ENCODE measurements at regions not wholly inside any gene's neighbourhood (a gene's known extent, or its start where the extent isn't known, plus 50 kb on each side); places are given as distances from the start of the nearest gene placed in this dataset.
"Not testable (repeated sequence)": the region's sequence is repeated elsewhere in the genome, so short reads cannot be mapped to it uniquely, and the experiment has no call there.

DNA sequence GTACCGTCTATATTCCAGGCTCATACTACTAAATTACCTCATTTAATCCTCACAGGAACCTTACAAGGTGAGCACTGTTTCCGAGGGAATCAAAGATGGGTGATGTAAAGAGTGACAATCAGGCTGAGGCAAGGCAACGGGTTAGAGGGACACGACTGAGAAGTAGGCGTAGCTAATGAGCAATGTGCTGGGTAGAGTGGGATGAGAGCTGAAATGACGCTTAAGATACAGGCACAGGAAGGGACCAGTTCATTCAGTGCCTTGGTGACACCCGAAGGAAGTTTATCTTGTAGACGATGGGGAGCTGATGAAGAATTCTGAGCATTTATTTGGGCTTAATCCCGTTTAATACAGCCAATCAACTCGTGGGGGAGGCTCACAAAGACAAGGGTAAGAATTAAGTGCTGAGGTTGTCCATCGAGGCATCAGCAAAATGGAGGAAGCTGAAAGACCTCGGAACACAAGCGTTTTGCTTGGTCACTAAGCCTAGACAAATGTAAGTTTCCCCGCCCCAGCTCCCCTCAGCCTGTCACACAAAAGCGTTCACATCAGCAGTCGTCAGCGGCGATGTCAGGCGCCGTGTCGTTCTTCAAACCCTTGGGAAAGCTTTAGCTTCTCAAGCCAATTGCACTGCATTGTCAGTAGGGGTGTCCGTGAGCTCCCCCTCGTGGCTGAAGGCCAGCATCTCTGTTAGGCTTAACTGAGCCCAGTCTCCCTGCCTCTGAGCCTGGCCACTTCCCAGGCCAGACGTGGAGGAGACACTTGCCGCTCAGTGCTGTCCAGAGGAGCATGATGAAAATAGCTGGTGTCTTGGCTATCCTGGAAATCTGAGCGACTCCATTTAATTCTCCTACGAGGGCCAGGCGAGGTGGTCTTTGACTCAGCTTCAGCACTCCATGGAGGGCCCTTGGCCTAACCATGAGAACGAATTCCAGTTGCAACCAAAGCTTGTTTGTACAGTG, 288.5 kb upstream of the G2E3 start:
- peak; percentile 90 for DNase-seq

DNA sequence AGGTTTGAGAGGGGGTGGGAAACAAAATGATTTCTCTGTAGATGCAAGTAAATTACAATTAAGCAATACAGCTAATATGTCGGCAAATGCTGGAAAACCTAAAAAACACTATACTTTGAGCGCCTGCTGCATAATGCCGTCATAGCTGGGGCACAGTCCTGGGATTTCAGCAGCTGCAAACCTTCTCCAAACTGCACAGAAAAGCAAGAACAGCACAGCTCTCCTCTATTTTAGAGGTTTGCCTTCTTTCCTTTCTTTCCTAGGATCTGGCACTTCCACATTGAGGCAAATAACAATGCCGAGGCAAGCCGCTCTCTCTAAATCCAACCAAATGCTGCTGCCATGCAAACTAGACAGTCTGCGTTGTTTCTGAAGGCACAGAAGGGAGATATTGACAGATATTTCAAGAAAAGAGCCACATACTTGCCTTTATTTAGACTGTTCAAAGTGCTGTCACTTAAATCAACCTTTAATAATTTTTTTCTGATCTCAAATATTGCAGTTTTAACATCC, 287.1 kb upstream of the G2E3 start:
- DNase-seq: no peak

DNA sequence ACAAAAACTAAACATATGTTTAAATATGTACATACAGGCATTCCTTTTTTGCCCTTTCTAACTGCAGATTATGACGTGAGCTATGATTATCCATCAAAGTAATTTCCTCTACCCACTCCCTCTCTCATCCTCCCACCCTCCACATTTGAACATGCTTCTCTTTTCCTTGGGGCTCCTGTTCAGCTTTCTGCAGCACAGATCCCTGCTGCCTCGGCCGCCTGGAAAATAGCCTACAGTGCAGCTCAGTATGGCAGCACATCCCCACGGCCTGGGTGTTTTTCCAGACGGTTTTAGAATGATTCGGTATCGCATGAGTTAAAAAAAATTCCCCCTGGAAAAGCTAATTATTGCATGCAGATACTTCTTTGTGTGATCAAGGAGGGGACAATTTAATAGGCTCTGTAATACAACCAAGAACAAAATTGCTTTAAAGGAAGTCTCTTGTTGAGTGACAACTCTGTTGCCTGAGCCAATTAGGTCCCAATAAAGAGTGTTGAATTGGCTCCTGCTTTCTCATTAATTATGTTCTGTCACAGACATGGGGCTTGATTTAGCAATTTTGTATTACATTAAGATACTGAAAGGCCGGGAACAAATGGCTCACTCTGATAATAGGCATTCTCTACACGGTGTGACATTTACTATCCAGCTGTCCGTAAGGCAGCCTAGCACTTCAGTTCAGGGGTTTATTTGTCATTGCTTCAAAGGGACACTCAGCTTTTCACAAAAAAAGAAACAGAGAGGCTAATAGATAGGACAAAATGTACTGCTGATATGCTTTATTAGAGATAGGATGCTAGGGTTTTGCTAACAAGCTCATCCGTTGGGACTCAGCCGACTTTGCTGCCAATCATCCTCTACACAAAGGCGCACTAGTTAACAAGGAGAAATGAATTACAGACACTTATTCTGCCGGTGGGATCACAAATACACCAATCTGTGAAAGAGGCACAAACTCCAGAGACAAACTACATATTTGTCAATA, 285.8 kb upstream of the G2E3 start:
- DNase-seq: peak; percentile 50

DNA sequence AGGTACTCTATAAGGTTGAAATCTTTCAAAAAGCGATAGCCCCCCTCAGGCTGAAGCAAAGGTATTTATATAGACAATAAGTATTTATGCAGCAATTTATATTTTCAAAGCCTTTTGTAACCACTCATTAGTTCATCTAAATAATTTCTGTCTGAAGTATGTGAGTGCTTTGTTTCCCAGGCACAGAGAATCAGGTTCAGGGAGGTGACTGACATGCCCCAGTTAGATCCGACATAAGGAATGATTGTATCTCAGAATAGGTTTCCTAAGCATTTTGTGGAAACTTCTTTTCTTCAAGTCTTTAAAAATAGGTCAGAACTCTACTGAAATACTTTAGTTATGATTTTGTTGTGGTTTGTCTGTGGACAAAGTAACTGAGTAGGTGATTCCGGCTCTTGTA, 283.4 kb upstream of the G2E3 start:
- DNase-seq: no peak

DNA sequence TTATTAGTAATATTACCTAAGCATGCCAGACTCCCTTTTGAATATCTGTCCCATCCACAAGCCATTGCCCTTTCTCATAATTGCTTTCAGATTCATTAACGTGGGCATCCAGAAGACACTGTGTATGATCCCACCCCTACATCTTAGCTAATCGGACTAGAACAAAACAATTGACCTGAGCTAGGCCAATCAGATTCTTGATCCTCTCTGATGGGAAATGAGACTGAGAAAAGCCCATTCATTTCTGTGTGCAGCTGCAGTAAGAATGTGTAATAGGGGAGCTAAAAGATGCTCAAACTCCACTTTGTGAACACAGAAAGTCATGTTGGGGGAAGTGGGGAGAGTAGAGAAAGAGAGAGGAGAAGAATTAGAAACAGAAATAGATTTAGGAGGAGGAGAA, 281.7 kb upstream of the G2E3 start:
- no peak for DNase-seq

DNA sequence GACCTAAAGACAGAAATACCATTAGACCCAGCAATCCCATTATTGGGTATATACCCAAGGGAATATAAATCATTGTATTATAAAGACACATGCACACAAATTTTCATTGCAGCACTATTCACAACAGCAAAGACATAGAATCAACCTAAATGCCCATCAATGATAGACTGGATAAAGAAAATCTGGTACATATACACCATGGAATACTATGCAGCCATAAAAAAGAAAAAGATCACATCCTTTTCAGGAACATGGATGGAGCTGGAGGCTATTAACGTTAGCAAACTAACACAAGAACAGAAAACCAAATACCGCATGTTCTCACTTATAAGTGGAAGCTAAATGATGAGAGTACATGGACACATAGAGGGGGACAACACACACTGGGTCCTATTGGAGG, 280.1 kb upstream of the G2E3 start:
- DNase-seq: not testable (repeated sequence)

DNA sequence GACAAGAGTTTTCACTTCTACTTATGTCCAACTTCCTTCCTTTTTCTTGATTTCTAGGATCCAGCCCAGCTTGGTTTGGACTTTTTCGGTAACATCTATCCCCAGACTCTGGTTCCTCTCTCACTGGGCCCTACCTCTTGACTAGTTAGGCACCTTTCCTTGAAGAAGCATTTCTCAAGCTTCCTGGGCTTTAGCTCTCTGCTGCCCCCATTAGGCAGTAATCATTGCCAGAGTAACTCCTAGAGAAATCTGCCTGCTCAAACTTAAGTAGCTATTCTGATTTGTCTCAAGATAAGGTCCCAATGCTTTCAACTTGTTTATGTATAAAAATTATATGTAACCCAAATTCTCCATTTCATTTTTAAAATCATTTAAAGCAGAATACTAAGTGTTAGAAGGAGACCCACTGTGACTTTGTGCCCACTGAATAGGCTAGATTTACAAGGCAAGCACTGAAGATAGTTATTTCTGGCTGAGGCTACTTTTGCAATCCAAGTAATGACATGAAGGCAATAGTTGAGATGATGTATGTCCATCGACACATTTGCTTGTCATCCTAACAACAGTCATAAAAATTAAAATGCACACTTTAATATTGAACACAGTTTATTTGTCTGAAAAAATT, 275.0 kb upstream of the G2E3 start:
- no peak for DNase-seq

DNA sequence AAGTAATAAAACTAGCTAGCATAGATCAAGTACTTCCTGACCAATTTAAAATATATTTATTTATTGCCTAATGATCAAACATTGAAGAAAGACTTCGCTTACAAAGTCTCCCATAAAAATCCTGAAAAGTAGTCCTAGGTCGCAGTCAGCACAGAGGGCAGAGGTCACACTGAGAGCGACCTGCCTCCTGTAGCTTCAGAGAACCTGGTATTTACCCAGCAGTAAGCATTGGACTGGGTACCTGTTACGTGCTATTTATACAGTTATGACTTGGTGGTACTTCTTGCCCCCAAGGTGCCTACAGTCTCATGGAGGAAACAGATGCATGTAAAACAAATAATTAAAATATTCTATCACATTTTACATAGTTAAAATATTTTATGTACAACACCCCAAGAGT, 274.1 kb upstream of the G2E3 start:
- DNase-seq: no peak

DNA sequence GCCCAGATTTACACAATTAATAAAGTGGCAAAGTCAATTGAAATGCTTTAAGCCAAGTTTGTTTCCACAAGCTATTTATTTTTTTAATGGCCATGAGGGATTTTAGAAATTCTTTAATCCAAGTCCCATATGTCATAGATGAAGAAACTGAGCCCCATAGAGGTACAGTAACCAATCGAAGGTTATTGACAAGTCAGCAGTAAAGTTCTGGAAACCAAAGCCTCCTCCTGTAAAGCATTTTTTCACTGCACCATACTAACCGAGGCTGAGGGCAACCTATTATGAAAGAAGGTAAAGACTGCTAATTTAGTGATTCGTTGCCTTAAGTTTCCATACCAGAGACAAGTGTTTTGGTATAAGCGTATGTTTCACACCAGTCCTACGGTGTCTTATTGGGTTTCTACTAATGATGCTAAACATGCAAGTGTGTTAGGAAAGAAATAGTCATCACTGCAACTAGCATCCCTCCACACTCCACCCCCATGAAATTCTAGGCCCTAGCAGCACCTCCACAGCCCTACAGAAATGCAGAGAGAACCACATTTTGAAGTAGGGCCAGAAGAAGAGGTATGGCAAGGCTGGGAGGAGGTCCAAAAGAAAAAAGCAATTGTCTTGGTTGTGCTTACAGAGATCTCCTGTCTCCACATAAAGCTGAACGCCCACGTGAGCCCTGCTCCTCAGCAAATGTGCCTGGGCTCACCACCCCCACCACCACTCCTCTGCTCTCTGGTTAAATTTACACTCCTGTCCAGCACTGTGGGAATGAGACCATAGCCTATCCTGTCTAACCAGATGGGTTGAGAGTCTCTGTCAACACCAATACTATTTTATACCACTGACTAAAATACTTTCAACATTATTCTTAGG, 271.1 kb upstream of the G2E3 start:
- no peak for DNase-seq

DNA sequence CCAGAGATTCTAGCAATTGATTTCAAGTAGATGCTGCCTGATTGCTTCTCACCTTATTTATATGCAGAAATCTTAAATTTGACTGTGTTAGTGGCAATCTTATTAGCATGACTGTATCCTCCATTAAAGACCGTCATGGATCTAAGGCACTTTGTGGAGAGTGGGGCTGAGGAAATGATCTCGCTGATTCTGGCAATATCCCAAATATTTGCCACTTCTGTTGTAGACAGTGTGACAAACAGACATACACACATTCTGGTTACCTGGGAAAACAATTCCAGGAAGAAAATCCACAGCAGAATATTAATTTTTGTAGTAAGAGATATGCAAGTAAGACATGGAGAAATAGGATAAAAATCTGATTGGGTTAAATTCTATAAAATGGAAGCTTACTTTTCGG, 269.0 kb upstream of the G2E3 start:
- no peak for DNase-seq

DNA sequence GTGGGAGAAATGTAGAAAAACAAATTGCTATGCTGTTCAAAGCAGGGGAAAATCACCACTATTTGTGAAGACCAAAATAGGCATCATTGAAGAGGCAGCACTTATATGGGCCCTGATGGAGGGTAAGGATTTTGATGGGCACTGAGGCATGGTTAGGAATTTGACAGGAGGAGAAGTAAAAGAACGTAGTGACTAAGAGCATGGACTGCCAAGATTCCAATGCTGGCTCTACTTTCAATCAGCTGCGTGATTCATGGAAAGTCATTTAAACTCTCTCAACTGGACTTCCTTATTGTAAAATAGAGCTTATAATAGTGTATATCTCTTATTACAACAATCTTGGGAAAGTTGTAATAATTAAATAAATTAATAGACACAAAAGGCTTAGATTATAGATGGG, 267.7 kb upstream of the G2E3 start:
- no peak for DNase-seq

DNA sequence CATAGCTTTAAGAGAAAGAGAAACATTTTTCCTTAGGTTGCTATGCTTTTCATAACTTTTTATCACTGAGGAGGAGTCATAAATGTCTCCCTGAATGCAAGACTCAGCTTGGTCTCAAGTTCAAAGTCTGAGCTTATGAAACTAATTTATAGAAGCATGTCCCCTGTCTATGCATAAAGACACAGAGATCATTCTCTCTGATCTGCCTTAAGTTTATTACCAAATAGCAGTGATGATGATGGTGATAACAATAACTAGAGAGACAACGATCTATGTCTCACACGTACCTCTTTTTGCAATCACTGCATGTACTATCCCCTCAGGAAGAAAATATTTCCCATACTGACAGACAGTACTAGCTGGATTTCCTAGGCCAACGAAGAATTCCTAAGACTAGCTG, 266.4 kb upstream of the G2E3 start:
- no peak for DNase-seq

DNA sequence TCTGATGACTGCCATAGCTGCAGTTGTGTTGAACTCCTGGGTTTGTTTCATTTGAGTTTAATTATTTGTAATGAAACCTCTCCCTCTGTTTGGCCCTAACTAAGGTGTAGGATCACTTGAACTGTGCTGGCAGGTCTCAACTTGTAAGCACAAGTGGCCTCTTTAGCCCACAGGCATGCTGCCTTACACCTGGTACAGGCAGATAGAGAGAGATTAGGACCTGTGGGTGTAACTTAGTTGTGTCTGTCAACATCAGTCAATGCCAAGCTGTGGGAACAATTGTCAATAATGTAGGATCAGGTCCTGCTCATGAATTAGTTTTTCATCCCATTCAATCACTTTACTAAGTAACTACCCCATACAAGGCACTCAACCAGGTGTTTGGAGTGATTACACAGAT, 263.0 kb upstream of the G2E3 start:
- DNase-seq: no peak

DNA sequence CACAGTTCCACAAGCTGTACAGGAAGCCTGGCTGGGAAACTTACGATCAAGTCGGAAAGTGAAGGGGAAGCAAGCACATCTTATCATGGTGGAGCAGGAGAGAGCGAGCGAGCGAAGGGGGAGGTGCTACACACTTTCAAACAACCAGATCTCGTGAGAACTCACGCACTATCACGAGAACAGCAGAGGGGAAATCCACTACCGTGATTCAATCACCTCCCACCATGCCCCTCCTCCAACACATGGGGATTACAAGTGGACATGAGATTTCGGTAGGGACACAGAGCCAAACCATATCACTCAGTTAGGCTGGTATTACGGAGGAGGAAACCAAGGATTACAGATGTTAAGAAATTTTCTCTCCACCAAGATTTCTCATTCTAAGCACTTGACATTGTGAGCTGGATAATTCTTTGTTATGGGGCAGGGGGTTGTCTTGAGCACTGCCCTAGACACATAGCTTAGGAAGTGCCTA, 262.0 kb upstream of the G2E3 start:
- peak; percentile 95 for DNase-seq

DNA sequence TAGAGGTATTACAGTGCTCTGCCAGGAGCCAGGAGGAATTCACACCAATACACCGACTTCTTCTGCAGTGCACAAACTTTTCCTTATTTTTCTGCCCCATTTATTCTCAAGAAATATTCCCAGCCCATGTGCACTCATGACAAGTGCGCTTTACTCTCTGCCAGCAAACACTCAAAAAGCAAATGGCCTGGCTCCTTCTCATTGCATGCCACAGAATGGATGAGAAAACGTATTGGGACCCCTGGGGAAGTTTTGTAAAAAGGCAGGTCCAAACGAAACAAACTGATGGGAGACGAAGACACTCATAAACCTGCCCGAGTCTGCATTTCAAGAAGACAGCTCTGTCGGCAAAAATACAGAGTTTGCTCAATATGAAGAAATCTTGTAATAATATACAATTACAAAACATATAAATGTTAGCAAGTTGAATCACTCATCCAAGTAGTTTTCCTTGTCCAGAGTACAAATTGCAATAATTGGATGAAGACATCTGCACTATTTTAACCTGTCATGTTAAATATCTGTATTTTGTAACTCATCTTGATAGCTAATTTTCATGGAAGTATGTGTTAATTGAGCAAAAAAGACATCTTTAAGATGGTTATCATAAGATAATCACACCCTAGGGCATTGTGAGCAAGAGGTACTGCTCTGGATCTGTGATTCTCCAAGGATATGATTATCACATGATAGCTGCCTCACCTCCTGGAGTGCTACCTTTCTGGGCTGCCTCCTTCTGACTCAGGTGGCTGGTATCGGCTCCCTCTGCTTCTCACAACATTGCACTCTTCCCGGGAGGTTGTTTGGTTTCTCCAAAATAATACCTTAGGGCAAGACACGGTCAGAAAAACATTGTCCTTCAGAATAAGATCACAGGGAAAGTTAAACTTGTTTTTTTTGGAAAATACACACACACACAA, 260.8 kb upstream of the G2E3 start:
- DNase-seq: peak; percentile 27

DNA sequence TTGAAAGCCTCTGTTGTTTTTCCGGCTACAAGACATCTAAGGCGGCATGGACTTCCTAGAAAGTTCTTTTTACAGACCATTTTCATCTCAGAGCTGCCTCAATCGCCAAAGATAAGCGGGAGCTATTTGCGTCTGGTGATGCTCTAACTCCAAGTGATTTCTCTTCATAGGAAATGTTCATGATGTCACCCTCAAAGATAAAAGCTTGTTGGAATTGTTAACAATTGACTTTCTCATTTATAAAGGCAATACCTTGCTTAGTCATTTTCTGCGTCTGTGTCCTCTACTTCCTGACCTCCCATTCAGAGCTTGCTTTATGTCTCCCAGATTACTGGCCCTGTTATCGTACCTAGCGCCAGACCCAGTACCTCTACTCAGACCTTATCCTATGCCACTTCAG, 259.0 kb upstream of the G2E3 start:
- DNase-seq: peak; percentile 30

DNA sequence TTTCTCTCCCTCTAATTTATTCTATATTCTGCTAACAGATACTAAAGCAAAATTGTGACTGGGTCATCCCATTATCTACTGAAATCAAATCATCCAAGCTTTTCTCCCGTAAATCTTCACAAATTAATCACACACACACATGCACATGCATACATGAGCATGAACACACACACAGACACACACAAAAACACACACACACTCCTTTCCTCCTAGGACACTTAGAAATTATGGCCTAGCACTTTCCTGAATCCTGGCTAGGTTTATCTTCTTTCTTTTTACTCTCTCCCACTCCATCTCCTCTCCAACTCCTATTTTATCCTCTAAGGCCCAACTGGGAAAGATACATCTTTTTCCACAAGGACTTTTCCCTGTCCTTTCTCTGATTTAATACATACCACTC, 255.6 kb upstream of the G2E3 start:
- no peak for DNase-seq

DNA sequence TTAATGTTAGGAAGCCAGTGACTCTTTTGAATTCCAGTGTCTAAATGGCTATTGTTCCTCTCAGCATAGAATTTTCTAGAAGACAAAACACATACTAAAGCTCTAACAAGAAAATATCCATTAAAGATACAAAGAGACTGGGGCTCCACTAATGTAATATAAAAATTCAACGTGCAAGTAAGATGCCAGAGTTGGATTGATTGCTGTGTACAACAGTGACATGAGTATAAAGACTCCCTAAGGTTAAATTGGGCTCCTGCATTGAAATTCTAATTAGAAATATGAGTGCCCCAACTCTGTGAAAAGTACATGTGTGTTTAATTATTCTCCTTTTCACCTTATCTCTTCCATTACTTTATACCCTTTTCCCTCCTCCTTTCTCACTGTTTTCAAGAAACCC, 253.6 kb upstream of the G2E3 start:
- no peak for DNase-seq

DNA sequence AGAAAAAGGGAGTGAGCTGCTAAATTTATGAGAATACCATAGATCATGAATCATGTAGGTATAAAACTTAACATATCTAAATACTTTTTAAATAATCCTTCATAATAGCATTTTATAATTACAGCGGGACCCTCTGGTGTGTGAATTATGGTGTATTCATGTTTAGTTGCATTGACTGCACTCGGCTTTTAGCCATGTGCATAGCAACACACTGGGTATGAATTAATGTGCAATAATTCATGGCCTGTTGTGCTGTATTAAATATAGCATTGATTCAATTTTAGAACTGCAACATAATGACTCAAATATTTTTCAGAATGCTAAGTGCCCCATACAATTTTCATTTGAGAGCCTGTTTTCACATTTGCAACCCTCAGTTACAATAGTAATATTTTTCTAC, 249.6 kb upstream of the G2E3 start:
- DNase-seq: no peak

DNA sequence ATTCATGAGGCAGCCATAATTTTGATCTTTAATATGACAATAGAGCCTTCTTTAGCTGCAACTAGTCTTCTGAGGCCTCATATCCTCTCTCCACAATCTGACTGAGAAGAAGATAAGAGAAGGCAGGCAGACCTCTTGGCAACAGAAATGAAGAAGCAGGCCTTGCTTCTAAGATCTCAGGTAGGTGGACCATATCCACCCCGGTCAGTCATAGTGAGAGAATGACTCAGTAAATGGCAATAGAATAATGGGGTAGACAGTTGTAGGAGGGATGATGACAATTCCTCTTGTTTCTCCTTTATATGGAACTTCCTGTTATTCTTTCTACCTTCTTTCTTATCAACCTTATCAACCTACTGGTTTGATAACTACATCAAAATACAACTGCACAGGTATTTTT, 246.7 kb upstream of the G2E3 start:
- no peak for DNase-seq

DNA sequence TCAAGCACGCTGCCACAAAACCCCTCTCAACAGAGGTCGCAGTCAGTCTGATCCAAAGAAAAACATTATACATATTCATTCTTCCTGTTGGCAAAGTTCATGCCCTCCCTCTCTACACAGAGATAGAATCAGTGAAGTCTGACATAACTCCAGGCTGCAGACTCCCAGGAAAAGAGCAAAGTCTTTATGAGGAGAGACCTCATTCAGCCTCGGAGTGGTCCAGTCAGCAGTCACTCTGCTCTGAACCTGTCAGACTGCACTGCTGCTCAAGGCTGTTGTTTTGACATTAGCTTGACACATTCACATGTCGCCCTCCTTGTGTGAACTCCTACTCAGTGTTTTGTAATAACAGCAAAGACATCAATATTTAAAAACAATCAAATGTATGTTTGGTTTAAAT, 241.2 kb upstream of the G2E3 start:
- no peak for DNase-seq

Measured in NCI-H2227 treated with DMSO at 0.1 percent for 48 hours (cell line).